ENCODE measurements at regions not wholly inside any gene's neighbourhood (a gene's known extent, or its start where the extent isn't known, plus 50 kb on each side); places are given as distances from the start of the nearest gene placed in this dataset.
A peak's percentile ranks its signal among the peaks of the same experiment; 100 is the strongest.

- TF ChIP-seq HNF1B (CRISPR knock-in tag; IDR thresholded peaks at IDR 0.05) (peak; percentile 53; the same call in 1 of the 2 replicates), ZBTB14 (CRISPR knock-in tag; IDR thresholded peaks at IDR 0.05) (no peak), ZNF337 (CRISPR knock-in tag; IDR thresholded peaks at IDR 0.05; ENCODE audit: borderline replicate concordance, low read depth) (no peak), REXO4 (CRISPR knock-in tag; IDR thresholded peaks at IDR 0.05; ENCODE audit: borderline replicate concordance) (no peak), FOSL2 (CRISPR knock-in tag; IDR thresholded peaks at IDR 0.05) (0 out of 2 replicates have a peak, but pooled peaks have one; percentile 5), ZNF839 (CRISPR knock-in tag; IDR thresholded peaks at IDR 0.05; ENCODE audit: borderline replicate concordance) (no peak), AKAP8 (CRISPR knock-in tag; IDR thresholded peaks at IDR 0.05) (no peak), HHEX (CRISPR knock-in tag; IDR thresholded peaks at IDR 0.05) (no peak), CCAR2 (optimal IDR thresholded peaks at IDR 0.05; ENCODE audit: low read depth, low read length) (no peak), TAF15 (IDR thresholded peaks at IDR 0.05; ENCODE audit: low read depth, low read length, poor library complexity, severe bottlenecking) (no peak), PTBP1 (IDR thresholded peaks at IDR 0.05; ENCODE audit: low read depth, low read length, poor library complexity, severe bottlenecking) (peak; percentile 29), SALL1 (CRISPR knock-in tag; IDR thresholded peaks at IDR 0.05) (0 out of 2 replicates have a peak, but pooled peaks have one; percentile 19), ZFX (CRISPR knock-in tag; IDR thresholded peaks at IDR 0.05; ENCODE audit: low read depth) (peak; percentile 52), HNRNPH1 (optimal IDR thresholded peaks at IDR 0.05; ENCODE audit: low read depth, low read length) (peak; percentile 28)
- TF ChIP-seq, protein P1, sequence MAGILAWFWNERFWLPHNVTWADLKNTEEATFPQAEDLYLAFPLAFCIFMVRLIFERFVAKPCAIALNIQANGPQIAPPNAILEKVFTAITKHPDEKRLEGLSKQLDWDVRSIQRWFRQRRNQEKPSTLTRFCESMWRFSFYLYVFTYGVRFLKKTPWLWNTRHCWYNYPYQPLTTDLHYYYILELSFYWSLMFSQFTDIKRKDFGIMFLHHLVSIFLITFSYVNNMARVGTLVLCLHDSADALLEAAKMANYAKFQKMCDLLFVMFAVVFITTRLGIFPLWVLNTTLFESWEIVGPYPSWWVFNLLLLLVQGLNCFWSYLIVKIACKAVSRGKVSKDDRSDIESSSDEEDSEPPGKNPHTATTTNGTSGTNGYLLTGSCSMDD (CRISPR knock-in tag; IDR thresholded peaks at IDR 0.05): no peak
These were observed 84.4 kb upstream of the GSE1 start (continued) for GRCh38 chr16:85528528-85529387.
